NCI-H748 (cell line): ENCODE measurements at regions not wholly inside any gene's neighbourhood (a gene's known extent, or its start where the extent isn't known, plus 50 kb on each side); places are given as distances from the start of the nearest gene placed in this dataset.
A peak's percentile ranks its signal among the peaks of the same experiment; 100 is the strongest.

Source experiments
- DNase-seq: peaks from one replicate; lab custom pipeline; 2025; ENCODE audit not compliant: unreplicated experiment; lab: John Stamatoyannopoulos, UW

- DNase-seq = no peak
These were observed 423.3 kb upstream of the MAF start for GRCh38 chr16:80023865-80024264.

- no peak for DNase-seq
These were observed 418.9 kb upstream of the MAF start for GRCh38 chr16:80019395-80019794.

- DNase-seq = no peak
These were observed 417.9 kb upstream of the MAF start for GRCh38 chr16:80018466-80018865.

- DNase-seq = no peak
These were observed 416.3 kb upstream of the MAF start for GRCh38 chr16:80016731-80017326.

GRCh38 chr16:80015566-80015965, 415.0 kb upstream of the MAF start:
- no peak for DNase-seq

- DNase-seq = no peak
These were observed 413.9 kb upstream of the MAF start for GRCh38 chr16:80014241-80014939.

- DNase-seq = no peak
These were observed 412.0 kb upstream of the MAF start for GRCh38 chr16:80012586-80012985.

GRCh38 chr16:80009971-80010659, 409.6 kb upstream of the MAF start:
- DNase-seq = no peak

- DNase-seq = no peak
These were observed 408.3 kb upstream of the MAF start for GRCh38 chr16:80008857-80009256.

GRCh38 chr16:80007231-80007630, 406.7 kb upstream of the MAF start:
- no peak for DNase-seq

GRCh38 chr16:80006241-80007215, 406.0 kb upstream of the MAF start:
- no peak for DNase-seq

GRCh38 chr16:80004113-80004512, 403.6 kb upstream of the MAF start:
- no peak for DNase-seq

- DNase-seq = no peak
These were observed 401.7 kb upstream of the MAF start for GRCh38 chr16:80002261-80002660.

GRCh38 chr16:79998143-79998542, 397.6 kb upstream of the MAF start:
- no peak for DNase-seq

GRCh38 chr16:79997257-79997656, 396.7 kb upstream of the MAF start:
- peak; percentile 50 for DNase-seq

- DNase-seq = no peak
These were observed 395.8 kb upstream of the MAF start for GRCh38 chr16:79996321-79996720.

- no peak for DNase-seq
These were observed 394.8 kb upstream of the MAF start for GRCh38 chr16:79995315-79995714.

- DNase-seq = no peak
These were observed 393.9 kb upstream of the MAF start for GRCh38 chr16:79994418-79994817.

- DNase-seq = no peak
These were observed 393.2 kb upstream of the MAF start for GRCh38 chr16:79993629-79994209.

GRCh38 chr16:79991969-79992368, 391.4 kb upstream of the MAF start:
- DNase-seq = no peak

GRCh38 chr16:79988721-79989220, 388.2 kb upstream of the MAF start:
- DNase-seq = no peak
